ENCODE measurements at regions not wholly inside any gene's neighbourhood (a gene's known extent, or its start where the extent isn't known, plus 50 kb on each side); places are given as distances from the start of the nearest gene placed in this dataset.
"Not testable (repeated sequence)": the region's sequence is repeated elsewhere in the genome, so short reads cannot be mapped to it uniquely, and the experiment has no call there.

GRCh38 chrX:39472161-39472560, 625.6 kb downstream of the BCOR start:
- DNase-seq (ENCODE audit: low read depth in 2 of 2) = no peak

GRCh38 chrX:39473812-39474211, 623.9 kb downstream of the BCOR start:
- no peak for DNase-seq (ENCODE audit: low read depth in 2 of 2)

GRCh38 chrX:39475372-39475771, 622.4 kb downstream of the BCOR start:
- DNase-seq (ENCODE audit: low read depth in 2 of 2) = no peak

- DNase-seq (ENCODE audit: low read depth in 2 of 2) = no peak
These were observed 621.1 kb downstream of the BCOR start for GRCh38 chrX:39476604-39477021.

GRCh38 chrX:39477031-39477761, 620.6 kb downstream of the BCOR start:
- DNase-seq (ENCODE audit: low read depth in 2 of 2) = no peak

- no peak for DNase-seq (ENCODE audit: low read depth in 2 of 2)
These were observed 620.0 kb downstream of the BCOR start for GRCh38 chrX:39477762-39478120.

GRCh38 chrX:39479856-39480255, 617.9 kb downstream of the BCOR start:
- DNase-seq (ENCODE audit: low read depth in 2 of 2) = no peak

GRCh38 chrX:39480963-39481362, 616.8 kb downstream of the BCOR start:
- DNase-seq (ENCODE audit: low read depth in 2 of 2) = no peak

GRCh38 chrX:39481621-39482020, 616.1 kb downstream of the BCOR start:
- no peak for DNase-seq (ENCODE audit: low read depth in 2 of 2)

- no peak for DNase-seq (ENCODE audit: low read depth in 2 of 2)
These were observed 613.3 kb downstream of the BCOR start for GRCh38 chrX:39484159-39485068.

- DNase-seq (ENCODE audit: low read depth in 2 of 2) = no peak
These were observed 610.4 kb downstream of the BCOR start for GRCh38 chrX:39487166-39487968.

- DNase-seq (ENCODE audit: low read depth in 2 of 2) = no peak
These were observed 609.8 kb downstream of the BCOR start for GRCh38 chrX:39487969-39488330.

GRCh38 chrX:39491548-39492297, 606.0 kb downstream of the BCOR start:
- DNase-seq (ENCODE audit: low read depth in 2 of 2) = peak; percentile 30 to 42

- no peak for DNase-seq (ENCODE audit: low read depth in 2 of 2)
These were observed 605.1 kb downstream of the BCOR start for GRCh38 chrX:39492497-39493162.

- no peak for DNase-seq (ENCODE audit: low read depth in 2 of 2)
These were observed 604.6 kb downstream of the BCOR start for GRCh38 chrX:39493168-39493567.

GRCh38 chrX:39497117-39497516, 600.6 kb downstream of the BCOR start:
- DNase-seq (ENCODE audit: low read depth in 2 of 2) = not testable (repeated sequence)

GRCh38 chrX:39497702-39498265, 600.0 kb downstream of the BCOR start:
- no peak for DNase-seq (ENCODE audit: low read depth in 2 of 2)

GRCh38 chrX:39499996-39500395, 597.8 kb downstream of the BCOR start:
- DNase-seq (ENCODE audit: low read depth in 2 of 2) = no peak

GRCh38 chrX:39501822-39502221, 595.9 kb downstream of the BCOR start:
- no peak for DNase-seq (ENCODE audit: low read depth in 2 of 2)

GRCh38 chrX:39502486-39502885, 595.3 kb downstream of the BCOR start:
- no peak for DNase-seq (ENCODE audit: low read depth in 2 of 2)

GRCh38 chrX:39504227-39504626, 593.5 kb downstream of the BCOR start:
- no peak for DNase-seq (ENCODE audit: low read depth in 2 of 2)

Data from activated CD4-positive, alpha-beta T cell treated with anti-CD3 and anti-CD28 coated beads for 24 hours (primary cell).